ENCODE measurements at regions not wholly inside any gene's neighbourhood (a gene's known extent, or its start where the extent isn't known, plus 50 kb on each side); places are given as distances from the start of the nearest gene placed in this dataset.

GRCh38 chrX:16304751-16305150, 137.5 kb downstream of the MAGEB17 start:
- H3K9me3 ChIP-seq (ENCODE audit: low read depth, low read length, poor library complexity, severe bottlenecking), result no peaks in the 10 kb centered on the region
- no TSS peak for BruUV-seq (replicated peaks)
- DNase-seq (ENCODE audit: low spot score), result no peak
- peaks cover 2% of the 10 kb centered on the region for H3K4me1 ChIP-seq (ENCODE audit: insufficient read depth, low read length, poor library complexity, severe bottlenecking)
- ChIA-PET POLR2A (ENCODE audit: low non-redundant PET) (no interaction called here), CTCF (interaction anchor here (0.5 kb wide), 1 partner anchor 23 kb away, joined by 3 read pairs; no protein-coding TSS in a partner anchor)
- peaks cover 24% of the 10 kb centered on the region for H3K27me3 ChIP-seq (replicated peaks; ENCODE audit: insufficient read depth, low read depth, low read length, poor library complexity)
- no peak overlapping the region for H3K27ac ChIP-seq (ENCODE audit: low read depth, low read length, poor library complexity, severe bottlenecking)
- intact Hi-C loops (cut with micrococcal nuclease; ENCODE audit: unreplicated experiment), result no loop called here
- TF ChIP-seq EZH2 (IDR thresholded peaks at IDR 0.05; ENCODE audit: borderline replicate concordance, low read depth, low read length, poor library complexity, severe bottlenecking), result no peak
- no peak for TF ChIP-seq CTCF (conservative IDR thresholded peaks at IDR 0.05; ENCODE audit: low read depth, low read length)
- no peaks in the 10 kb centered on the region for H3K36me3 ChIP-seq (ENCODE audit: insufficient read depth, low read length, poor library complexity, severe bottlenecking)
- H3K4me3 ChIP-seq (ENCODE audit: low read depth, low read length, poor library complexity, severe bottlenecking), result no peak overlapping the region

GRCh38 chrX:16305187-16305586, 137.9 kb downstream of the MAGEB17 start:
- DNase-seq (ENCODE audit: low spot score), result no peak
- no peak for TF ChIP-seq EZH2 (IDR thresholded peaks at IDR 0.05; ENCODE audit: borderline replicate concordance, low read depth, low read length, poor library complexity, severe bottlenecking)
- TF ChIP-seq CTCF (conservative IDR thresholded peaks at IDR 0.05; ENCODE audit: low read depth, low read length), result 0 out of 2 replicates have a peak, but pooled peaks have one; percentile 20
- Histone ChIP-seq H3K4me3 (ENCODE audit: low read depth, low read length, poor library complexity, severe bottlenecking) (no peak overlapping the region), H3K27ac (ENCODE audit: low read depth, low read length, poor library complexity, severe bottlenecking) (no peak overlapping the region), H3K9me3 (ENCODE audit: low read depth, low read length, poor library complexity, severe bottlenecking) (no peaks in the 10 kb centered on the region), H3K4me1 (ENCODE audit: insufficient read depth, low read length, poor library complexity, severe bottlenecking) (peaks cover 2% of the 10 kb centered on the region), H3K36me3 (ENCODE audit: insufficient read depth, low read length, poor library complexity, severe bottlenecking) (no peaks in the 10 kb centered on the region), H3K27me3 (replicated peaks; ENCODE audit: insufficient read depth, low read depth, low read length, poor library complexity) (peaks cover 20% of the 10 kb centered on the region)
- ChIA-PET POLR2A (ENCODE audit: low non-redundant PET) (no interaction called here), CTCF (no interaction called here)
- intact Hi-C loops (cut with micrococcal nuclease; ENCODE audit: unreplicated experiment), result no loop called here
- no TSS peak for BruUV-seq (replicated peaks)

- intact Hi-C loops (cut with micrococcal nuclease; ENCODE audit: unreplicated experiment), result no loop called here
- Histone ChIP-seq H3K9me3 (ENCODE audit: low read depth, low read length, poor library complexity, severe bottlenecking) (no peaks in the 10 kb centered on the region), H3K27me3 (replicated peaks; ENCODE audit: insufficient read depth, low read depth, low read length, poor library complexity) (peaks cover 4% of the 10 kb centered on the region), H3K4me3 (ENCODE audit: low read depth, low read length, poor library complexity, severe bottlenecking) (no peak overlapping the region), H3K36me3 (ENCODE audit: insufficient read depth, low read length, poor library complexity, severe bottlenecking) (no peaks in the 10 kb centered on the region), H3K27ac (ENCODE audit: low read depth, low read length, poor library complexity, severe bottlenecking) (peak overlapping the region; percentile 12), H3K4me1 (ENCODE audit: insufficient read depth, low read length, poor library complexity, severe bottlenecking) (peaks cover 2% of the 10 kb centered on the region)
- POLR2A ChIA-PET (ENCODE audit: low non-redundant PET), result no interaction called here
- TF ChIP-seq EZH2 (IDR thresholded peaks at IDR 0.05; ENCODE audit: borderline replicate concordance, low read depth, low read length, poor library complexity, severe bottlenecking) (no peak), CTCF (conservative IDR thresholded peaks at IDR 0.05; ENCODE audit: low read depth, low read length) (no peak)
- CTCF ChIA-PET, result no interaction called here
- DNase-seq (ENCODE audit: low spot score), result no peak
- no TSS peak for BruUV-seq (replicated peaks)
Measured at GRCh38 chrX:16307950-16308349, 140.7 kb downstream of the MAGEB17 start.

All from A673 (cell line).